ENCODE measurements at regions not wholly inside any gene's neighbourhood (a gene's known extent, or its start where the extent isn't known, plus 50 kb on each side); places are given as distances from the start of the nearest gene placed in this dataset.

GRCh38 chr17:26773189-26774188 lies 520.4 kb upstream of the WSB1 start:
- Histone ChIP-seq H3F3A (ENCODE audit: low read length, unreplicated experiment) (no peaks in the 10 kb centered on the region), H3K36me3 (ENCODE audit: low read depth, low read length) (no peaks in the 10 kb centered on the region), H3K79me2 (ENCODE audit: low read length) (no peaks in the 10 kb centered on the region), H3K27ac (ENCODE audit: low read length) (no peak overlapping the region), H3K27me3 (ENCODE audit: low read length) (no peaks in the 10 kb centered on the region), H3K9me3 (ENCODE audit: low read length) (no peaks in the 10 kb centered on the region), H3K4me1 (ENCODE audit: insufficient read depth, low read length) (no peaks in the 10 kb centered on the region), H2AFZ (ENCODE audit: low read length) (no peak overlapping the region), H3K4me2 (ENCODE audit: low read length) (no peak overlapping the region), H3K9me2 (replicated peaks; ENCODE audit: low read length) (no peaks in the 10 kb centered on the region), H3K9ac (ENCODE audit: low read length) (no peak overlapping the region), H3K4me3 (ENCODE audit: low read length) (no peak overlapping the region), H4K20me1 (ENCODE audit: low read length) (no peaks in the 10 kb centered on the region)
- ChIA-PET CTCF (no interaction called here), POLR2A (ENCODE audit: unreplicated experiment) (no interaction called here)
- no peak for TF ChIP-seq EZH2phosphoT487 (IDR thresholded peaks at IDR 0.05; ENCODE audit: borderline replicate concordance, low read length)
- TF ChIP-seq EZH2 (IDR thresholded peaks at IDR 0.05; ENCODE audit: low read length, unreplicated experiment), result no peak
- TF ChIP-seq, protein P1, sequence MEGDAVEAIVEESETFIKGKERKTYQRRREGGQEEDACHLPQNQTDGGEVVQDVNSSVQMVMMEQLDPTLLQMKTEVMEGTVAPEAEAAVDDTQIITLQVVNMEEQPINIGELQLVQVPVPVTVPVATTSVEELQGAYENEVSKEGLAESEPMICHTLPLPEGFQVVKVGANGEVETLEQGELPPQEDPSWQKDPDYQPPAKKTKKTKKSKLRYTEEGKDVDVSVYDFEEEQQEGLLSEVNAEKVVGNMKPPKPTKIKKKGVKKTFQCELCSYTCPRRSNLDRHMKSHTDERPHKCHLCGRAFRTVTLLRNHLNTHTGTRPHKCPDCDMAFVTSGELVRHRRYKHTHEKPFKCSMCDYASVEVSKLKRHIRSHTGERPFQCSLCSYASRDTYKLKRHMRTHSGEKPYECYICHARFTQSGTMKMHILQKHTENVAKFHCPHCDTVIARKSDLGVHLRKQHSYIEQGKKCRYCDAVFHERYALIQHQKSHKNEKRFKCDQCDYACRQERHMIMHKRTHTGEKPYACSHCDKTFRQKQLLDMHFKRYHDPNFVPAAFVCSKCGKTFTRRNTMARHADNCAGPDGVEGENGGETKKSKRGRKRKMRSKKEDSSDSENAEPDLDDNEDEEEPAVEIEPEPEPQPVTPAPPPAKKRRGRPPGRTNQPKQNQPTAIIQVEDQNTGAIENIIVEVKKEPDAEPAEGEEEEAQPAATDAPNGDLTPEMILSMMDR (conservative IDR thresholded peaks at IDR 0.05; ENCODE audit: low read depth, low read length), result no peak
- no TSS peak for BruUV-seq (replicated peaks)
- intact Hi-C loops (cut with micrococcal nuclease), result no loop called here
- ATAC-seq, result no peak
- DNase-seq, result no peak

- Histone ChIP-seq H3K9me2 (replicated peaks; ENCODE audit: low read length) (no peaks in the 10 kb centered on the region), H2AFZ (ENCODE audit: low read length) (no peak overlapping the region), H3K4me3 (ENCODE audit: low read length) (no peak overlapping the region), H3K27ac (ENCODE audit: low read length) (no peak overlapping the region), H3K9me3 (ENCODE audit: low read length) (no peaks in the 10 kb centered on the region), H3K27me3 (ENCODE audit: low read length) (no peaks in the 10 kb centered on the region), H3K36me3 (ENCODE audit: low read depth, low read length) (no peaks in the 10 kb centered on the region), H3K4me1 (ENCODE audit: insufficient read depth, low read length) (no peaks in the 10 kb centered on the region), H3K9ac (ENCODE audit: low read length) (no peak overlapping the region), H4K20me1 (ENCODE audit: low read length) (no peaks in the 10 kb centered on the region), H3K4me2 (ENCODE audit: low read length) (no peak overlapping the region), H3F3A (ENCODE audit: low read length, unreplicated experiment) (no peaks in the 10 kb centered on the region), H3K79me2 (ENCODE audit: low read length) (no peaks in the 10 kb centered on the region)
- no TSS peak for BruUV-seq (replicated peaks)
- intact Hi-C loops (cut with micrococcal nuclease), result no loop called here
- POLR2A ChIA-PET (ENCODE audit: unreplicated experiment), result no interaction called here
- ATAC-seq (no peak), DNase-seq (no peak)
- TF ChIP-seq EZH2phosphoT487 (IDR thresholded peaks at IDR 0.05; ENCODE audit: borderline replicate concordance, low read length) (no peak), EZH2 (IDR thresholded peaks at IDR 0.05; ENCODE audit: low read length, unreplicated experiment) (no peak)
- TF ChIP-seq, protein P1 (conservative IDR thresholded peaks at IDR 0.05; ENCODE audit: low read depth, low read length), result no peak
- CTCF ChIA-PET, result no interaction called here
These were observed 519.4 kb upstream of the WSB1 start for GRCh38 chr17:26774291-26775218.

Data from PC-3 (cell line).